ENCODE measurements at regions not wholly inside any gene's neighbourhood (a gene's known extent, or its start where the extent isn't known, plus 50 kb on each side); places are given as distances from the start of the nearest gene placed in this dataset.

GRCh38 chr3:127038923-127039581 is 56.1 kb downstream of the PLXNA1 start:
- no peak for DNase-seq (ENCODE audit: low read depth in 1 of 2, low spot score in 1 of 2)
- no peaks in the 10 kb centered on the region for H3K27me3 ChIP-seq
- no peaks in the 10 kb centered on the region for H3K9me3 ChIP-seq (ENCODE audit: low read depth)
- H3K27ac ChIP-seq = no peak overlapping the region
- H3K4me1 ChIP-seq (ENCODE audit: low read depth) = no peaks in the 10 kb centered on the region
- H3K36me3 ChIP-seq = no peaks in the 10 kb centered on the region
- no peak for TF ChIP-seq CTCF (IDR thresholded peaks at IDR 0.05; ENCODE audit: low read depth, low read length)
- H3K4me3 ChIP-seq = no peak overlapping the region

DNA sequence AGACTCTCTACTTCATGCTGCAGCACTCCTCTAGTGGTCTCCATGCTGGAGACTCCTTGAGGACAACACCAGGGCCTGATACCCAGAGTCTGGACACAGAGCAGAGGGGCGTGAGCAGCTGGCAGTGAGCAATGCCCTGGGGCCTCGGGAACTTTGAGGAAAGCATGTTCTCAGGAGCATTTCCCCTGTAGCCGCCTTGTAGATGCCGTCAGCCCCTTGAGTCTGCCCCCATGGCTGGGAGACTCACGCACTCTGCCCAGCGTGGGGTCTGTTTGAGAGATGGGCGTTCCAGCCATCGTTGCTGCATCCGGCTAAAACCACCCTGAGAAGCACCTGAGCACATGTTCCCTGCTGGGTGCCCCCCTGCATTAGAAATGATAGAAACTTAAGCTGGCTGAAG is 56.8 kb downstream of the PLXNA1 start:
- H3K36me3 ChIP-seq = no peaks in the 10 kb centered on the region
- no peak for DNase-seq (ENCODE audit: low read depth in 1 of 2, low spot score in 1 of 2)
- H3K9me3 ChIP-seq (ENCODE audit: low read depth) = no peaks in the 10 kb centered on the region
- TF ChIP-seq CTCF (IDR thresholded peaks at IDR 0.05; ENCODE audit: low read depth, low read length) = no peak
- H3K27ac ChIP-seq = no peak overlapping the region
- no peaks in the 10 kb centered on the region for H3K4me1 ChIP-seq (ENCODE audit: low read depth)
- no peak overlapping the region for H3K4me3 ChIP-seq
- H3K27me3 ChIP-seq = no peaks in the 10 kb centered on the region

DNA sequence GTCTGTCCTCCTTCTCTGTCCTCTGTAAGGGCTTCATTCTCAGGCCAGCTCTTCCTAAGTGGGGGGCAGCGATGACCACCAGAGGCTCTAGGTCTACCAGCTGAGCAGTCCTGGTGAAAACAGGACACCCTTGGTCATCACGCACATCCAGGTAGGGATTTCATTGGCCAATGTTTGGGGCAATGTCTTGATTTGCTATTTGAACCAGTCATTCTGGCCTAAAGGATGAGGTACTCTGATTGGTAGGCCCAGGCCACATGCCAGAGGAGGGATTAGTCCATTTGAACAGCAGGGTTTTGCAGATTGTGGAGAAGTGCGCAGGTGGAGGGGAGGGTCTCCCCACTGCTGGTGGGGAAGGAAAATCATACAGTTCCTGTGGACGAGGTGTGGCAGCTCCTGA is 57.3 kb downstream of the PLXNA1 start:
- Histone ChIP-seq H3K27ac (no peak overlapping the region), H3K4me3 (no peak overlapping the region), H3K9me3 (ENCODE audit: low read depth) (no peaks in the 10 kb centered on the region), H3K27me3 (no peaks in the 10 kb centered on the region), H3K36me3 (no peaks in the 10 kb centered on the region), H3K4me1 (ENCODE audit: low read depth) (no peaks in the 10 kb centered on the region)
- no peak for TF ChIP-seq CTCF (IDR thresholded peaks at IDR 0.05; ENCODE audit: low read depth, low read length)
- DNase-seq (ENCODE audit: low read depth in 1 of 2, low spot score in 1 of 2) = no peak

GRCh38 chr3:127041264-127041820 is 58.4 kb downstream of the PLXNA1 start:
- H3K4me3 ChIP-seq = no peak overlapping the region
- H3K27me3 ChIP-seq = no peaks in the 10 kb centered on the region
- H3K36me3 ChIP-seq = no peaks in the 10 kb centered on the region
- H3K4me1 ChIP-seq (ENCODE audit: low read depth) = no peaks in the 10 kb centered on the region
- no peaks in the 10 kb centered on the region for H3K9me3 ChIP-seq (ENCODE audit: low read depth)
- no peak for TF ChIP-seq CTCF (IDR thresholded peaks at IDR 0.05; ENCODE audit: low read depth, low read length)
- no peak for DNase-seq (ENCODE audit: low read depth in 1 of 2, low spot score in 1 of 2)
- H3K27ac ChIP-seq = no peak overlapping the region

GRCh38 chr3:127041933-127042332 is 59.0 kb downstream of the PLXNA1 start:
- H3K27ac ChIP-seq = no peak overlapping the region
- DNase-seq (ENCODE audit: low read depth in 1 of 2, low spot score in 1 of 2) = no peak
- H3K9me3 ChIP-seq (ENCODE audit: low read depth) = no peaks in the 10 kb centered on the region
- H3K36me3 ChIP-seq = no peaks in the 10 kb centered on the region
- no peak for TF ChIP-seq CTCF (IDR thresholded peaks at IDR 0.05; ENCODE audit: low read depth, low read length)
- no peaks in the 10 kb centered on the region for H3K27me3 ChIP-seq
- no peak overlapping the region for H3K4me3 ChIP-seq
- H3K4me1 ChIP-seq (ENCODE audit: low read depth) = no peaks in the 10 kb centered on the region
